Lower leg skin (tissue), 3 donors: ENCODE measurements at regions not wholly inside any gene's neighbourhood (a gene's known extent, or its start where the extent isn't known, plus 50 kb on each side); places are given as distances from the start of the nearest gene placed in this dataset.

Source experiments
- CTCF ChIP-seq, 3 donors: fragments of 450-650 bp; IDR thresholded peaks; one replicate each; pipeline ENCODE4 v1.5.1; 2016; ENCODE audit warnings: antibody characterized with exemption in 3 of 3, mild to moderate bottlenecking in 3 of 3, moderate library complexity in 2 of 3
- POLR2A ChIP-seq, 2 donors: fragments of 450-650 bp; IDR thresholded peaks; one replicate each; pipeline ENCODE4 v1.6.1; 2016 to 2017; ENCODE audit warnings: antibody characterized with exemption in 2 of 2, mild to moderate bottlenecking in 1 of 2, moderate library complexity in 1 of 2

DNA sequence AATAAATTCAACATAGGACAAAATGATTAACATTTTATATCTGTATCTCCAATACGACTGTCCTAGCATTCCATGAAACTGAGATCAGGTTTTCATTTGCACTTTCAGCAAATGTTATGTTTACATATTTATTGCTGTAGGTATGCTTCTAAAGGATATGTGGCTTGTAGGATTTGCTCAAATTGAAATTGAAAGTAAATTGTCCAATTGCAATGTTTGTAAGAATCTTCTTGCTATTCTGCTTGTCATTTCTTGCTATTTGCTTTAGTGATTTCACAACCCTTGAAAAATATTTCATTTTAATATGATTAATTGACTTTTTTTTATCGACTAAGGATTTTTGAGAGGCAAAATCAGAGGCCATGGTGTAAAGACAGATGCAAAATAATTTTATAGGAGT lies 904.2 kb upstream of the RAG2 start:
- TF ChIP-seq CTCF (IDR thresholded peaks at IDR 0.05), result no peak
- TF ChIP-seq POLR2A (IDR thresholded peaks at IDR 0.05), result no peak
